SKM-1 treated with dmso at 0.1 percent for 144 hours (cell line): ENCODE measurements at regions not wholly inside any gene's neighbourhood (a gene's known extent, or its start where the extent isn't known, plus 50 kb on each side); places are given as distances from the start of the nearest gene placed in this dataset.
"Not testable (repeated sequence)": the region's sequence is repeated elsewhere in the genome, so short reads cannot be mapped to it uniquely, and the experiment has no call there.

Experiments used
- DNase-seq: peaks from one replicate; lab custom pipeline; 2025; ENCODE audit not compliant: unreplicated experiment; lab: John Stamatoyannopoulos, UW

DNA sequence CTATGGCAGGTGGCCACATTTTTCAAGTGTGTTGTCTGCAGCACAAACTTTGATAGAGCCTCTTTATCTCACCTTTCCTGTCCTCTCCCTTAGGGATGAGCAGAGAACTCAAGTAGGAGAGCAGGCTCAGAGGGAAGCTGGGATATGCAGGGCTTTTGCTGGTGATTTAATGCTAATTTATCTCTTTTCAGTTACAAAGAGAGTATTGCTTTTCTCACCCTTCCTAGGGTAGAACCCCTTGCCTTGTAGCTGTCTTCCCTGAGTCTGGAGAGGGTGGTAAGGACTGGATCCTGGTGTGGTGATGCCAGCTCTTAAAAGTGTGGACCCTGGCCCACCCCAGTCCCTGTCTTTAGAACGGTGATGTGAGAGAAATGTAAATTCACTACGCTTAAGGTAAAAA, 1061.4 kb downstream of the TYW1 start:
- no peak for DNase-seq

DNA sequence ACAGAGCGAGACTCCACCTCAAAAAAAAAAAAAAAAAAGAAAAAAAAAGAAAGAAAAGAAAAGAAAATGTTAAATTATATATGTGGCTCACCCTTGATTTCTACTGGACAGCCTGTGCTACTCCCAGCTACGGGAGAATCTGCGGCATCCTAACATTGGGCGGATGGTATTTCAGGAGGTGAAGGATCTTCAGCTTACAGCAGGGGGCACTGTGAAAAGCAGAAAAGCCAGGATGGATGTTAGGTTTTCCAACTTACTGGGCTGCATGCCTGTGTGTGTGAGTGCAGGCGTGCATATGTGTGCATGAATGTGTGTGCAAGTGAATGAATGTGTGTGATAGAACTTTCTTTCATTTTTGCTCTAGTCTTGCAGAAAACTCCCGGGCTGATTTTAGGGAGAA, 1066.5 kb downstream of the TYW1 start:
- DNase-seq = no peak

DNA sequence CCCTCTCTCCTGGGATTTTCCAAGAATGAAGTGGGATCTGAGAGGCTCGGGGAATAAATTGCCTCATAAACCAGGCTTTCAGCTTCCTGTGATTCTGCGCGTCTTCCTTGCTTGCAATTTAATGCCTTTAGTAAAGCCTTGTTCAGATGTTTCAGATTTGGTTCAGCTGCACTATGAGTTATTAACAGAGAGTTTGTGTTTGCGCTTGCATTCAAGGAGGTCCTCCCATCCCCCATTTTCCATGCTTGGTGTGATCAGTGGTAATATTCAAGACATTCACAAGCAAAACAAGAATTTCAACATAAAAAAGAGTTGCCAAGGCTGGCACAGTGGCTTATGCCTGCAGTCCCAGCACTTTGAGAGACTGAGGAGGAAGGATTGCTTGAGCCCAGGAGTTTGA, 1068.9 kb downstream of the TYW1 start:
- DNase-seq = no peak

DNA sequence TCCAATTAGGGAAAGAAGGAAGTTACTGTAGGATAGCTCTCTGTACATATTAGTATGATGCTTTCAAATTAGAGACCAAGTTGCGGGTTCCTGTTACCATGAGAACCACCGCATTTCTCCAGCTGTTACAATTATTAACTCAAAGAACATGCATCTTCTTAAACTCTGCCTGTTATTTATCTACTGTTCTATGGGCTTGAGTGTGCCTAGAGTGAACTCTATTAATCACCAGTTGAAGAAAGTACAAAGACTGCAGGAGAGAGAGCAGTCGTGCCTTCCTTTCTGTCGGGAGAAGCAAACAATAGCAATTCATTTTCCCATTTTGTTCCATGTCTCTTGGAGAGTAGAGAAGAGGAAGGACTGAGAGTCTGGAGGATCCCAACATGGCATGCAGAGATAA, 1071.2 kb downstream of the TYW1 start:
- DNase-seq = no peak

DNA sequence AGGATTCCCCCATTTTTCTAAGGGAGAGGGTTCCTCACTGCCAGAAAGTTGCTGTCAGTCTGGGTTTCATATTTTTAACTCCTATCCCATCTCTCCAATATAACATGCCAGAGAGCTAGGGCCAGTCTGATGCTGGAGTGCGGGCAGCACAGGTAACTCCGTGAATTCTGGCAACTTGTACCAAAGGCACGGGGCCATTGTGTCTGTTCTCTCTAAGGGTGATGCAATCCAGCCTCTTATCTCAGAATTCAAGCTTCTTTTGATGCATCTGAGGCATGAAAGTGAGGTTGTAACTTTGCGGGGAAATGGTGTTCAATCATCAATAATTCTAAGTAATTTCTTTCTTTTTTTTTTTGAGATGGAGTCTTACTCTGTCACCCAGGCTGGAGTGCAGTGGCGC, 1074.4 kb downstream of the TYW1 start:
- no peak for DNase-seq

DNA sequence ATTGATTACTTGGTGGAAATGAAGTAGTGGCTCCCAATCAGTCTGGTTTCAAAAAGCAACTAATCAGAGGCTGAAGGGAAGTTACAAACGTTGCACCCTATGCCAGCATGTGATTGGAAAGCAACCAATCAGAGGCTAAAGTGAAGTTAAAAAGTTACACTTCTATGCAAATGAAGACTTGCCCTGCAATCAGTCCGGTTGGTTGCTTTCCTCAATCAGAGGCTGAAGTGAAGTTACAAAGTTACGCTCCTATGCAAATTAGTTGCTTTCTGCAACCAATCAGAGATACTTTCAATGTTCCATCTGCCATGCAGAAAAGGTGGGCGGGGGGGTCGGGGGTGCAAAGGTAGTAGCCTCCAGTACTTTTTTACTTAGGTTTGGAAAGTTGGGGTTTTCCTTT, 1077.1 kb downstream of the TYW1 start:
- DNase-seq = no peak

DNA sequence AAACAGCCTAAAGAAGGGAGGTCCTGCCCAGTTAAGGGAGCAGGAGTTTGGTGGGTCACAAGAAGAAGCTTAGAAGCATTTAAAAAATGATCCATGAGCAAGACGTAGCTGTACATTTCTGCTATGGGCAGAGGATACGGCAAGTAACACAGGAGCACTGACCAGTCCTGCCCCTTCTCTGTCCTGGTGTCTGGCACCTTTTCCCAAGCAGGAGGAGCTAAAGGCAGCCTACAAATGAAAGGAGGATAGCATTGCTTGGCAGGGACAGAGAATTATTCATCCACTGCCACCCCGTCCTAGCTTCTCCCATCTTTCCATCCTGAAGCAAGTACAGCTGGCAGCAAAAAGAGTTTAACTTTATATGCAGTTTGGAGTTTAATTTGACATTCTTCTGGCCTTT, 1077.6 kb downstream of the TYW1 start:
- no peak for DNase-seq

DNA sequence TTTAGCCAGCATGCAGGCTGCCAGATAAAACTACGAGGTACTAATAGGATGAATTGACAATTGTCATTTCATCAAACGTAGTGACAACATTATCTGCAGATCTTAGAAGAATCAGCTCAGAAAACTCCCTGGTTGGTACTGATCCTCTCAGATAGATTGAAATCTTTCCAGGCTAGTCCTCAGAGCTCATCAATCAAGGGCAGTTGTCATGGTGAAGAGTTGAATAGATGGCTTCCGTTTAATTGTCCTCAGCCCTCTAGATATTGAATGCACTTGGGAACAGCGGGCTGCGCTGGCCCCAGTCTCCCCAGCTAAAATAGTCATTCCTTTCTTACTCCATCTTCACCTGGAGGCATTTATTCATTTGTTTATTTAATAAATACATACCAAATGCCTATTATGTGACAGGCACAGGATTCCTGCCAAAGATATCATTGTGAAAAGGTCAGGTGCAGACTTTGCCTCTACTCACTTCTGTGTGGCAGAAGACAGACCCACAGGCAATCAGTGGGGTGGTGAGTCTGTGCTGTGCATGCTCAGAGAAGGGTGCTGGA, 1081.6 kb downstream of the TYW1 start:
- no peak for DNase-seq

DNA sequence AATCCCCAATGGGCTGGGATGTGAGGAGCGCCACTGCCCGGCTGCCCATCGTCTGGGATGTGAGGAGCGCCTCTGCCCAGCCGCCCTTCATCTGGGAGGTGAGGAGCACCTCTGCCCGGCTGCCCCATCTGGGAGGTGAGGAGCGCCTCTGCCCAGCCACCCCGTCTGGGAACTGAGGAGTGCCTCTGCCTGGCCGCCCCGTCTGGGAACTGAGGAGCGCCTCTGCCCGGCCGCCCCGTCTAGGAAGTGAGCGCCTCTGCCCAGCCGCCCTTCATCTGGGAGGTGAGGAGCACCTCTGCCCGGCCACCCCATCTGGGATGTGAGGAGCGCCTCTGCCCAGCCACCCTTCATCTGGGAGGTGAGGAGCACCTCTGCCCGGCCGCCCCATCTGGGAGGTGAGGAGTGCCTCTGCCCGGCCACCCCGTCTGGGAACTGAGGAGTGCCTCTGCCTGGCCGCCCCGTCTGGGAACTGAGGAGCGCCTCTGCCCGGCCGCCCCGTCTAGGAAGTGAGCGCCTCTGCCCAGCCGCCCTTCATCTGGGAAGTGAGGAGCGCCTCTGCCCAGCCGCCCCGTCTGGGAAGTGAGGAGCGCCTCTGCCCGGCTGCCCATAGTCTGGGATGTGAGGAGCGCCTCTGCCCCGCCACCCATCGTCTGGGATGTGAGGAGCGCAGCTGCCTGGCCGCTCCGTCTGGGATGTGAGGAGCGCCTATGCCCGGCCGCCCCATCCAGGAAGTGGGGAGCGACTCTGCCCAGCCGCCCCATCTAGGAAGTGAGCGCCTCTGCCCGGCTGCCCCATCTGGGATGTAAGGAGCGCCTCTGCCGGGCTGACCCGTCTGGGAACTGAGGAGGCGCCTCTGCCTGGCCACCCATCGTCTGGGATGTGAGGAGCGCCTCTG, 1085.7 kb downstream of the TYW1 start:
- DNase-seq = not testable (repeated sequence)

DNA sequence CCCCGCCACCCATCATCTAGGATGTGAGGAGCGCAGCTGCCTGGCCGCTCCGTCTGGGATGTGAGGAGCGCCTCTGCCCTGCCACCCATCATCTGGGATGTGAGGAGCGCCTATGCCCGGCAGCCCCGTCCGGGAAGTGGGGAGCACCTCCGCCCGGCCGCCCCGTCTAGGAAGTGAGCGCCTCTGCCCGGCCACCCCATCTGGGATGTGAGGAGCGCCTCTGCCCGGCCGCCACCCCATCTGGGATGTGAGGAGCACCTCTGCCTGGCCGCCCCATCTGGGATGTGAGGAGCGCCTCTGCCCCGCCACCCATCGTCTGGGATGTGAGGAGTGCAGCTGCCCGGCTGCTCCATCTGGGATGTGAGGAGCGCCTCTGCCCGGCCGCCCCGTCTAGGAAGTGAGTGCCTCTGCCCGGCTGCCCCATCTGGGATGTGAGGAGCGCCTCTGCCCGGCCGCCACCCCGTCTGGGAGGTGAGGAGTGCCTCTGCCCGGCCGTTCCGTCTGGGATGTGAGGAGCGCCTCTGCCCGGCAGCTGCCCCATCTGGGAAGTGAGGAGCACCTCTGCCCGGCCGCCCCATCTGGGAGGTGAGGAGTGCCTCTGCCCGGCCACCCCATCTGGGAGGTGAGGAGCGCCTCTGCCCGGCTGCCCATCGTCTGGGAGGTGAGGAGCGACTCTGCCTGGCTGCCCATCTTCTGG, 1086.5 kb downstream of the TYW1 start:
- not testable (repeated sequence) for DNase-seq

DNA sequence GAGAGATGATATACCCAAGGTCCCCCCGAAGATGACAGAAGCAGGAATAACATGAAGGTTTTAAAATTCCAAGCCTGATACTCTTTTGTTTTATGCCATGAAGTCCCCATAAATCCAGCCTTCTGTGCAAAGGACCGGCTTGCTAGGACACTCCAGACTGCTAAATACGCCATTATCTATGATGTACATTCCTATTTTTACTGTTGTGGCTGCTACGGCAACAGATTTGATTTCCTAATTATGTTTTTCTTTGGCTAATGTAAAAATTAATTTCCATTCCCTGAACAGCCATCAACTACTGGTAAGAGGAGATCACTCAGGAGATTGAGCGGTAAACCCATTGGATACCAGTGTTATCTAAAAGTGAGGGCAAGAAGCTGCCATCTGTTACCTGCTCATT, 1090.8 kb downstream of the TYW1 start:
- no peak for DNase-seq

DNA sequence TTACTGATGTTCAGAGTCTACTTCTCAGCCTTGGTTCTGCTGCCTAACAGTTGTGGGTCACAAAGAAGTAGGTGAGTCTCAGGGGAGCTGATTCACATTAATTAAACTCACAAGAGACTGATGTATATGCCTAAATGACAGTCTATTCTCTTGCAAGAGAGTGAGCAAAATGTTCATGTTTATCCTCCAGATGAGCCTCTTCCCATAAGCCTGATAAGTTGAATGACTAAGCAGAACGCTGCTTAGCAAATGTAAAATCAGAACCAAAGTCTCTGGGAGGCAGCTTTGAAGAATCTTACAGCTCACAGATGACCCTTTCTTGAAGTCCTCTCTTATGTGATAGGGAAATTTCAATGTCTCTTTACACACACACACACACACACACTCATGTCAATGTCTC, 1092.2 kb downstream of the TYW1 start:
- no peak for DNase-seq

DNA sequence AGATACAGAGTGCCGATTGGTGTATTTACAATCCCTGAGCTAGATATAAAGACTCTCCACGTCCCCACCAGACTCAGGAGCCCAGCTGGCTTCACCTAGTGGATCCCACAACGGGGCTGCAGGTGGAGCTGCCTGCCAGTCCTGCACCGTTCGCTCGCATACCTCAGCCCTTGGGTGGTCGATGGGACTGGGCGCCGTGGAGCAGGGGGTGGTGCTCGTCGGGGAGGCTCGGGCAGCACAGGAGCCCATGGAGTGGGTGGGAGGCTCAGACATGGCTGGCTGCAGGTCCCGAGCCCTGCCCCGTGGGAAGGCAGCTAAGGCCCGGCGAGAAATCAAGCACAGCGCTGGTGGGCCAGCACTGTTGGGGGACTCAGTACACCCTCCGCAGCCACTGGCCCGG, 1093.6 kb downstream of the TYW1 start:
- DNase-seq = not testable (repeated sequence)

DNA sequence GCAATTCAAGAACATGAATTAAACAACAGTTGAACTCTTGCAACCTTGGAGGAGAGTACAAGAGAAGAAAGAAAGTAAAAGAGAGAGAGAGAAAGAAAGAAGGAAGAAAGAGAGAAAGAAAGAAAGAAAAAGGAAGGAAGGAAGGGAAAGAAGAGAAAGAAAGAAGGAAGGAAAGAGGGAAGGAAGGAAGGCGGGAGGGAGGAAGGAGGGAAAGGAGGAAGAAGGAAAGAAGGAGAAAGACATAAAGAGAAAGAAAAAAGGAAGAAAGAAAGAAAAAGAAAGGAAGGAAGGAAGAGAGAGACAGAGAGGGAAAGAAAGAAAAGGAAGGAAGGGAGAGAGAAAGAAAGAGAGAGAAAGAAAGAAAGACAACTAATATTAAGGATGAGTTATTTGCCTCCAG, 1106.7 kb downstream of the TYW1 start:
- DNase-seq = no peak

DNA sequence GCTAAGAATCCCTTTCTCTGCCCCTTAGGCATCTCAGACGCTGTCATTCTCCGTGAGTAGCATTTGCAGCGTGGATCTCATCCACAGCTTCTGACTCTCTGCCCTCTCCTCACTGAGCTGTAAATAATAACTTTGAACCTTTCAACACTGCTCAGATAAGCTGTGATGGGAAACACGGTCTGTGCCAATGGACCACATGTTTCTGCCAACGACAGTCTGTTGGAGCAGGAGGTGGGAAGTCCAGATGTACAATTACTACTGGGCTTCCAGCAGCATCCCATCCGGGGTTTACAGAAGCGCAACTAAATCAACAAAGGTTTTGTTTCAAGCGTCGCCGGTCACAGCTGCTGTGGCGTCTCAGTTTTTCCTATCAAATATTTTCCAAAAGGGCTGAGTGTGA, 1110.6 kb downstream of the TYW1 start:
- DNase-seq = no peak

DNA sequence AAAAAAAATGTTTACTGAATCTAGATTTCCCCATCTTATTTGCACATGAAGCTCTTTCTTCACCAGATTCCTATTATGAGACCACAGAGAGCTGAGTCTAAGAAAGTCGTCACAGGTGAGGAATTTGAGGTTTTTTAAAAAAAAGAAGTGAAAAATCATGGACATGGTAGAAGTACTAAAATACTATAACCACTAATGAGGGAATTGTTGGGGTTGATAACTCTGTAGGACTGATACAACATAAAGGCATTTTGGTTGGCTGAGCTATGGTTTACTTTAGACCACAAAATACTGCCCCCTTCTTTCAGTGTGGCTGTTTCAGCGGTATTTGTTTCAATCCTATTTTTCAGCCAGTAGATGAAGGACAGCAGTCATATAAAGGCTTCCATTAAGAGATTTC, 1111.3 kb downstream of the TYW1 start:
- DNase-seq = no peak

DNA sequence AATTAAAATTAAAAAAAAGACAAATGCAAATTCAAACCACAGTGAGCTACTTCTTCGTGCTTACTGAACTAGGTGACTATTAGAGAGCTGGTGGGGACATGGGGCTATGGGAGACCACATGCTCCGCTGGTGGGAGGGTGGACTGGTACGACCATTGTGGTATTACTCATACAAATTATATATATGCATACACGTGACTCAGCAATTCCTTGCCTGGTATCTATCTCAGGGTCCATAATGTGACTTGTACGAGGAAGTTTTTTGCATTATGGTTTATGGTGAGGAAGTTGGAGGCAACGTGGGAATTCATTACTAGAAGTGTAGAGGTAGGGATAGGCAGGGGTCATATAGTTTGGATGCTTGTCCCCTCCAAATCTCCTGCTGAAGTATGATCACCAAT, 1112.7 kb downstream of the TYW1 start:
- no peak for DNase-seq

DNA sequence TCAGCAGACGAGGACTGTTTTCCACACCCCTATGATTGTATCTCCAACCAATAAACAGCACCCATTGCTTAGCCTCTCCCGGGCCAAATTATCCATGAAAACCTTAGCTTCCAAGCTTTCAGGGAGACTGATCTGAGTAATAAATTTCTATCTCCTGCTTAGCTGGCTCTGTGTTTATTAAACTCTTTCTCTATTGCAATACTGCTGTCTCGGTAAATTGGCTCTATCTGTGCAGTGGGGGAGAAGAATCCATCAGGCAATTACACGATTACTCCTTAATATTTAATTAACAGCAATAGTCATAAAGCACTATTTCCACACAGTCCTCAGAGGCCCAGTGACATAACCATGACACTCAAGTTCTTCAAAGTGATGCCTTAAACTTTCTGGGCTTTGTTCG, 1122.8 kb downstream of the TYW1 start:
- no peak for DNase-seq

DNA sequence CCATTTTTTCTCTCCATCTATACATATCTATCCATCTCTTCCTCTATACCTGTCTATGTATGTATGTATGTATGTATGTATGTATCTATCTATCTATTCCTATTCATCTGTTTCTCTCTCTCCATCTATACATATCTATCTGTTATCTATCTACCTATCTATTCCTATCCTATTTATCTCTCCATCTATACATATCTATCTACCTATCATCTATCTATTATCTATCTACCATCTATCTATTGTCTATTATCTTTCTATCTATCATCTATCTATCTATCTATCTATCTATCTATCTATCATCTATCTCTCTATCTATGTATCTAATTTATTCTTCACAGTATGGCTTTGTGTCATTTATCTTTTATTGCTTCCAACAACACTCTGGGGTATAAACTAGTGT, 1124.4 kb downstream of the TYW1 start:
- DNase-seq = no peak

DNA sequence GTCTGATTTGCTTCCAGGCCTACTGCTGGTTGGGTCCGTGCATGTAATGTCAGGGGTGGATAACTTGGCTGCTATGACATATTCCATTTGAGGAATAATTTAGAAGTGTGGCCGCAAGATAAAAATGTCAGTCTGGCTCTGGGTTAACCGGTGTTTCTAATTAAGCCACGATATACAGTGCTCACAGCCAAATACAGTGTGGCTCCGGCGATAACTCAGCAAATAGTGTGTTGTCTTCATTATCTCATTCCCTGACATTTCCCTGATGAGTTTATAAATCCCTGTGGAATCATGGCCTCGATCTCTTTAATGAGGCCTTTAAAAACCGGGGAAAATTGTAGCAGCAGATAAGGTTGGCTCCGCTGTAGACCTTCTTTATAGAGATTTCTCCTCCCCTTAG, 1125.0 kb downstream of the TYW1 start:
- no peak for DNase-seq

DNA sequence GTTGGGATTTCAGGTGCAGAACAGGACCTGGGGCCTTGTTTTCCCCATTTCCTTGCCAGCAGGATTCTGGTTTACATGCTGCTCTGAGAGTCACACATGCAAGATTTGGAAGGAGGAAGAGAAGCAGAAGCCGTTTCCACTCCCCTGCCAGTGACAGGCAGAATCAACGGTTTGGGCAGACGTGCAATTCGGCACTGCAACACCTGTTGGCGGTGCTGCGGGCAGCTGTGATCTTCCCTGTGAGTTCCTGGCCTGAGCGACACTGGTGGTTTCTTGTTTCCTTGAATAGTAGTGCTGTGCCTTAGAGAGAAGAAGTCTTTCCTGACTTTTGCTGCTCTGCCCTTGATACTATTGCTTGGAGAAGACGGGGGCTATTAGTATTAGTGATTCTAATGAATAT, 1126.2 kb downstream of the TYW1 start:
- no peak for DNase-seq

DNA sequence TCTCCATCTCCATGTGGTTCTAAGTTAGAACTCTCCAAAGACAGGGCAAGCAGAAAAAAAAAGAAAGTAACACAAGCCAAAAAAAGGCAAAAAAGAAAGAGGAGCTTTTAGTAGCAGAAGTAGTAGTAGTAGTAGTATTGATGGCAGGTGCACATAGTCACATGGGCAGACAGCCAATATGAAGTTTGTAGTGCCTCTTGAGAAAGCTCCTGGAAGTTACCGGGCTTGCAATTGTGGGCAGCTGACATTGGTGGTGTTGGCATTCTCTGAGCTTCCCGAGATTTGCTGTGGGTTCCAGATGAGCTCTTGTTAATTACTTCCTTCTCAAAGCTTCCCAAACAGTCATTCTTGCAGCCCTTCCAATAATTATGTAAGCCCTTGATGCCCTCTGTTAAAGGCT, 1128.5 kb downstream of the TYW1 start:
- no peak for DNase-seq
